Esophagus (tissue), 2 donors: ENCODE measurements at regions not wholly inside any gene's neighbourhood (a gene's known extent, or its start where the extent isn't known, plus 50 kb on each side); places are given as distances from the start of the nearest gene placed in this dataset.

Experiments
- H3K27ac ChIP-seq, 2 donors: one replicate each; pipeline ENCODE4 v1.5.1; 2013; ENCODE audit warnings: low read depth in 2 of 2, mild to moderate bottlenecking in 2 of 2, inconsistent platforms in 1 of 2, low read length in 1 of 2, moderate library complexity in 1 of 2
- H3K27me3 ChIP-seq, 2 donors: one replicate each; pipeline ENCODE4 v1.6.1; 2013; ENCODE audit warnings: low read length in 2 of 2, control low read depth in 1 of 2, mild to moderate bottlenecking in 1 of 2; ENCODE audit not compliant: insufficient read depth in 2 of 2, control insufficient read depth in 1 of 2
- H3K36me3 ChIP-seq, 2 donors: one replicate each; pipeline ENCODE4 v1.6.1; 2013; ENCODE audit warnings: low read length in 1 of 2; ENCODE audit not compliant: control insufficient read depth in 2 of 2, insufficient read depth in 2 of 2
- H3K4me1 ChIP-seq, 2 donors: one replicate each; pipeline ENCODE4 v1.6.1; 2013; ENCODE audit warnings: low read length in 1 of 2; ENCODE audit not compliant: control insufficient read depth in 2 of 2, insufficient read depth in 2 of 2
- H3K4me3 ChIP-seq, 2 donors: one replicate each; pipeline ENCODE4 v1.5.1; 2013; ENCODE audit warnings: low read length in 2 of 2, mild to moderate bottlenecking in 2 of 2, low read depth in 1 of 2, moderate library complexity in 1 of 2
- H3K9me3 ChIP-seq, 2 donors: one replicate each; pipeline ENCODE4 v1.6.1; 2013; ENCODE audit warnings: mild to moderate bottlenecking in 2 of 2, low read depth in 1 of 2, low read length in 1 of 2, moderate library complexity in 1 of 2; ENCODE audit not compliant: control insufficient read depth in 2 of 2, insufficient read depth in 1 of 2
- WGBS, 2 donors: extraction: QIAGEN DNeasy Blood & Tissue Kit; methylation state at CpG; one replicate each; pipeline ENCODE4 v1.1.7; 2013; 5-methylcytosine and 5-hydroxymethylcytosine counted together
- donor health status: healthy with polysubstance abuse.
- donor health status: Bipolar disorder and iron deficiency.

DNA sequence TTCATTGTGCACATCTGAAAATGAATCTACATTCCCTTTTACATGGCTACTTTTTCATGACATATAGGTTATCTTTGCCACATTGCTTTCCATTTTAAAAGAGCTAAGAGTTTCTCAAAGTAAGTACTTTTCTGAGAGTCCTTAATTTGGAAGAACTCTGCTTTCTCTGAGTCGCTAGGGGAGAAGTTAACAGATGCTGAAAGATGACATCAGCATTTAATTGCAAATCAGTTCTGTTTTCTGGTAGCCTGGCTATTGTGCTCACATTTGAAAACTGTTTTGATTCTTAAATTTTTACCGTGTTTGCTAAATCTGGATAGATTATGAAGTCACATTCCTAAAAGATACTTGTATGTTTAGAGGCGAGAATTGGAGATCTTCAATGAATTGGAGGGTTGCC lies 107.7 kb upstream of the C1QTNF9B start:
- no peak overlapping the region for H3K4me3 ChIP-seq
- no peaks in the 10 kb centered on the region for H3K9me3 ChIP-seq
- no peaks in the 10 kb centered on the region for H3K36me3 ChIP-seq
- H3K27me3 ChIP-seq, result no peaks in the 10 kb centered on the region
- 68 to 71% methylated on average over 3 of the region's 3 CpGs for WGBS, 2 donors
- H3K4me1 ChIP-seq, result no peaks in the 10 kb centered on the region
- H3K27ac ChIP-seq, result no peak overlapping the region

GRCh38 chr13:24005755-24006281 lies 108.5 kb upstream of the C1QTNF9B start:
- Histone ChIP-seq H3K9me3 (no peaks in the 10 kb centered on the region), H3K27me3 (no peaks in the 10 kb centered on the region), H3K27ac (no peak overlapping the region), H3K36me3 (no peaks in the 10 kb centered on the region), H3K4me1 (no peaks in the 10 kb centered on the region), H3K4me3 (no peak overlapping the region)
- 59 to 64% methylated on average over 4 of the region's 4 CpGs for WGBS, 2 donors

GRCh38 chr13:24006520-24007248 lies 109.4 kb upstream of the C1QTNF9B start:
- WGBS, 2 donors, result 89 to 91% methylated on average over 17 of the region's 17 CpGs
- no peaks in the 10 kb centered on the region for H3K36me3 ChIP-seq
- H3K27ac ChIP-seq, result no peak overlapping the region
- no peaks in the 10 kb centered on the region for H3K9me3 ChIP-seq
- no peaks in the 10 kb centered on the region for H3K4me1 ChIP-seq
- no peaks in the 10 kb centered on the region for H3K27me3 ChIP-seq
- H3K4me3 ChIP-seq, result no peak overlapping the region

GRCh38 chr13:24007979-24008620 lies 110.8 kb upstream of the C1QTNF9B start:
- Histone ChIP-seq H3K9me3 (no peaks in the 10 kb centered on the region), H3K27ac (no peak overlapping the region), H3K27me3 (no peaks in the 10 kb centered on the region), H3K4me1 (no peaks in the 10 kb centered on the region), H3K36me3 (no peaks in the 10 kb centered on the region), H3K4me3 (no peak overlapping the region)
- WGBS, 2 donors, result 94% methylated on average over 9 of the region's 9 CpGs

DNA sequence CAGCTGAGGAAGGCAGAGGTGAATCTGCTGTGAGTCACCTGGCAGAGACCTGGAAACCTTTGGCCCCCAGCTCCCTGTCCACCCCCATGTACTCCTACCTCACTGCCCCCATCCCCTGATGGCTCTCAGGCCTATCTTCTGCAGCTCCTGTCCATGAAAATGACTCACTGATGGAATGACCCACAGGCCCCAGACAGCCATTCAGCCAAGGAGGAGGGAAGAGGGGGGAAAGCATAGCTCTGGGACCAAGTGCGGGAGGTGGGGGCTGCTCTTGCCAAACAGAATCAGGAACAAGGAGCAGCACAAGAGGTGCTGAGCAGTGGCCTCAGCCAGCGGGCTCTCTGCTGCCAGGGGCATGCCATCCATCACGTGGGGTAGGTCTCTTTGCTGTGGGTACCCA lies 111.4 kb upstream of the C1QTNF9B start:
- H3K9me3 ChIP-seq, result no peaks in the 10 kb centered on the region

DNA sequence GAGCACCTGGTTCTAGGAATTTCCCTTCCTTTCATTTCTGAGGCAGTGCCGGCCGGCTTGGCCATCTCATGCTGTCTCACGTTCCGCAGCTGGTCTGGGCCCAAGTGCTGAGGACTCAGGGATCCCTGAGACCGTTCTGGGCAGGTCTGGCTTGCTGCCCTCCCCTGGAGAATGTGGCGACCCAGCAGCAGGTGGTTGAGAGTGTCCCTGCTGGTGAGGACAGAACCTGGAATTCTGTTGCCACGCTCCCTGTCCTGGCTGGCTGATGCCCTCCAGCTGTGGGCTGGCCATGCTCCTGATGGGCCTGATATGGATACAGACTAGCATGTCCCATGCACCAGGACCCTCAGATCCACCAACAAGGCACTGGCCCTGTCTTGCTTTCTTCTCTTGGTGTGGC lies 114.0 kb upstream of the C1QTNF9B start:
- Histone ChIP-seq H3K4me3 (no peak overlapping the region), H3K9me3 (no peaks in the 10 kb centered on the region), H3K36me3 (no peaks in the 10 kb centered on the region), H3K27ac (no peak overlapping the region), H3K4me1 (no peaks in the 10 kb centered on the region), H3K27me3 (no peaks in the 10 kb centered on the region)
- WGBS, 2 donors, result 84 to 89% methylated on average over 7 of the region's 7 CpGs

More for the DNA sequence above, 111.4 kb upstream of the C1QTNF9B start:
- WGBS, 2 donors, result 86 to 94% methylated on average over 3 of the region's 3 CpGs
- no peaks in the 10 kb centered on the region for H3K27me3 ChIP-seq
- H3K27ac ChIP-seq, result no peak overlapping the region
- no peak overlapping the region for H3K4me3 ChIP-seq
- no peaks in the 10 kb centered on the region for H3K4me1 ChIP-seq
- no peaks in the 10 kb centered on the region for H3K36me3 ChIP-seq

- no peaks in the 10 kb centered on the region for H3K4me1 ChIP-seq
- no peaks in the 10 kb centered on the region for H3K27me3 ChIP-seq
- H3K36me3 ChIP-seq, result no peaks in the 10 kb centered on the region
- no peak overlapping the region for H3K4me3 ChIP-seq
- 82 to 85% methylated on average over 10 of the region's 10 CpGs for WGBS, 2 donors
- H3K27ac ChIP-seq, result no peak overlapping the region
- H3K9me3 ChIP-seq, result no peaks in the 10 kb centered on the region
Observed at GRCh38 chr13:24012648-24013047, 115.3 kb upstream of the C1QTNF9B start.

DNA sequence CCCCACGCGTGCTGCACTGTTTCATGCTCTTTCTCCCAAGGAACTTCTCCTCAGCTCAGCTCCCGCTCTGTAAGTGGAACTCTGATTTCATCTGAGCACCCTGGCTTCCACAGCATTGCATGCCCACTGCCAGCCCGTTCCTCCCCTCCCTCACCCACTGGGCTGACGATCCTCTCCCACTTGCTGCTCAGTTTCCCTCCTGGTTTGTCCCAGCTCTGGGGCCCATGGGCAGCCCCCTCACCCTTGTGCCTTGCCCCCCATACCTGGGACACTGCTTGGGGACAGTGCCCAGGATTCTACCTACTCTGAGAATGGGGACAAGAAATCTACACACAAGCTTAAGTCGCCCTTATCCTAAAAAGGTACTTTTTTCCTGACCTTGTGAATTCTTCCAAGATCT lies 115.9 kb upstream of the C1QTNF9B start:
- Histone ChIP-seq H3K27ac (no peak overlapping the region), H3K4me3 (no peak overlapping the region), H3K27me3 (no peaks in the 10 kb centered on the region), H3K4me1 (no peaks in the 10 kb centered on the region), H3K9me3 (no peaks in the 10 kb centered on the region), H3K36me3 (no peaks in the 10 kb centered on the region)
- 92 to 93% methylated on average over 6 of the region's 6 CpGs for WGBS, 2 donors

DNA sequence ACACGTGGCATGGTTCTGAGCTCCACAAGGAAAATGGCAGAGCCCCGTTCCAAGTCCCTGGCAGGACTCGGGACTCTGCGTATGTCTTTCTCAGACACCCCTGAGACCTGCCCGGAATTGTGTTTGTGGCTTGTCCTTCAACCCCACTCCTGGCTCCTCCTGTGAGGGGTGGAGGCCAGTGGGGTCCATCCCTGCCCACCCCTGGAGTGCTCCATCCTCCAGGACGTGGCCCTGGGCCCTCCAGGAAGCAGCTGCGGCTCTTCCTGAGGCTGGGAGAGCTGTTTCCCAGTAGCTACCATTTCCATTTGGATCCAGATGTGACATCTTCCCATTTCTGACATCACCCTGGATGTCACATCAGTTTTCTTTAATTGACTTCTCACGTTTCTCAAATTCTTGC lies 118.7 kb upstream of the C1QTNF9B start:
- no peaks in the 10 kb centered on the region for H3K27me3 ChIP-seq
- no peaks in the 10 kb centered on the region for H3K4me1 ChIP-seq
- WGBS, 2 donors, result 89 to 90% methylated on average over 8 of the region's 8 CpGs
- H3K36me3 ChIP-seq, result no peaks in the 10 kb centered on the region
- no peak overlapping the region for H3K4me3 ChIP-seq
- no peak overlapping the region for H3K27ac ChIP-seq
- no peaks in the 10 kb centered on the region for H3K9me3 ChIP-seq

GRCh38 chr13:24022568-24022967 lies 125.3 kb upstream of the C1QTNF9B start:
- no peaks in the 10 kb centered on the region for H3K36me3 ChIP-seq
- H3K4me1 ChIP-seq, result no peaks in the 10 kb centered on the region
- H3K9me3 ChIP-seq, result no peaks in the 10 kb centered on the region
- H3K4me3 ChIP-seq, result no peak overlapping the region
- no peaks in the 10 kb centered on the region for H3K27me3 ChIP-seq
- H3K27ac ChIP-seq, result no peak overlapping the region
